HUES64 (cell line): ENCODE measurements at regions not wholly inside any gene's neighbourhood (a gene's known extent, or its start where the extent isn't known, plus 50 kb on each side); places are given as distances from the start of the nearest gene placed in this dataset.

Experiments used
- H3K27ac ChIP-seq: 2 replicates; pipeline ENCODE4 v1.7.0; 2013; ENCODE audit warnings: low read depth, low read length, inconsistent platforms
- H3K27me3 ChIP-seq: 2 replicates; pipeline ENCODE4 v1.6.1; 2013; ENCODE audit warnings: mild to moderate bottlenecking, low read length; ENCODE audit not compliant: insufficient read depth
- H3K36me3 ChIP-seq: 2 replicates; pipeline ENCODE4 v1.6.1; 2013; ENCODE audit warnings: mild to moderate bottlenecking, low read length; ENCODE audit not compliant: insufficient read depth
- H3K4me1 ChIP-seq: 2 replicates; pipeline ENCODE4 v1.6.1; 2013; ENCODE audit warnings: mild to moderate bottlenecking, low read length, moderate library complexity; ENCODE audit not compliant: insufficient read depth
- H3K4me3 ChIP-seq: 2 replicates; pipeline ENCODE4 v1.5.1; 2013; ENCODE audit warnings: mild to moderate bottlenecking, low read length, moderate library complexity
- H3K9ac ChIP-seq: 2 replicates; pipeline ENCODE4 v1.6.1; 2013; ENCODE audit warnings: mild to moderate bottlenecking, low read depth, low read length
- H3K9me3 ChIP-seq: 2 replicates; pipeline ENCODE4 v1.6.1; 2013; ENCODE audit warnings: low read depth, low read length; ENCODE audit not compliant: insufficient read depth
- WGBS: fragments of 150-250, 120-280 bp; methylation state at CpG from one replicate; pipeline ENCODE4 v1.1.7; 2013; ENCODE audit warnings: missing lambda C conversion rate; 5-methylcytosine and 5-hydroxymethylcytosine counted together

- H3K36me3 ChIP-seq: peaks cover 15% of the 10 kb centered on the region
- H3K4me1 ChIP-seq: peaks cover 30% of the 10 kb centered on the region
- H3K4me3 ChIP-seq: no peak overlapping the region
- WGBS: 79% methylated on average over 3 of the region's 3 CpGs
- H3K27ac ChIP-seq: no peak overlapping the region
- H3K27me3 ChIP-seq: peaks cover 5% of the 10 kb centered on the region; the same call in 1 of the 2 replicates
- H3K9ac ChIP-seq: no peak overlapping the region
- no peaks in the 10 kb centered on the region for H3K9me3 ChIP-seq
These were observed 101.5 kb upstream of the CDH11 start for GRCh38 chr16:65223335-65223734.

- Histone ChIP-seq H3K9me3 (no peaks in the 10 kb centered on the region), H3K27me3 (peaks cover 10% of the 10 kb centered on the region; the same call in 1 of the 2 replicates), H3K4me1 (peaks cover 30% of the 10 kb centered on the region), H3K9ac (no peak overlapping the region), H3K4me3 (no peak overlapping the region), H3K27ac (no peak overlapping the region), H3K36me3 (peaks cover 7% of the 10 kb centered on the region)
- WGBS: 93% methylated on average over 6 of the region's 6 CpGs
These were observed 100.7 kb upstream of the CDH11 start for GRCh38 chr16:65222536-65222935.

- Histone ChIP-seq H3K4me3 (no peak overlapping the region), H3K27me3 (peaks cover 10% of the 10 kb centered on the region; the same call in 1 of the 2 replicates), H3K36me3 (0 out of 2 replicates have a peak, but pooled peaks cover 2% of the 10 kb centered on the region), H3K4me1 (peaks cover 30% of the 10 kb centered on the region), H3K9me3 (no peaks in the 10 kb centered on the region), H3K27ac (no peak overlapping the region), H3K9ac (no peak overlapping the region)
- 77% methylated on average over 1 of the region's 1 CpG for WGBS
These were observed 100.2 kb upstream of the CDH11 start for GRCh38 chr16:65222049-65222448.

GRCh38 chr16:65219786-65220185 is 97.9 kb upstream of the CDH11 start:
- Histone ChIP-seq H3K27ac (no peak overlapping the region), H3K36me3 (no peaks in the 10 kb centered on the region), H3K9ac (no peak overlapping the region), H3K27me3 (peaks cover 10% of the 10 kb centered on the region; the same call in 1 of the 2 replicates), H3K4me1 (peaks cover 19% of the 10 kb centered on the region), H3K9me3 (no peaks in the 10 kb centered on the region), H3K4me3 (no peak overlapping the region)
- 97% methylated on average over 1 of the region's 1 CpG for WGBS

- Histone ChIP-seq H3K4me3 (no peak overlapping the region), H3K27me3 (peaks cover 10% of the 10 kb centered on the region; the same call in 1 of the 2 replicates), H3K4me1 (peaks cover 9% of the 10 kb centered on the region), H3K36me3 (no peaks in the 10 kb centered on the region), H3K9ac (no peak overlapping the region), H3K27ac (no peak overlapping the region), H3K9me3 (no peaks in the 10 kb centered on the region)
- WGBS: 46% methylated on average over 3 of the region's 3 CpGs
These were observed 96.5 kb upstream of the CDH11 start for GRCh38 chr16:65218348-65218747.

- Histone ChIP-seq H3K4me3 (no peak overlapping the region), H3K36me3 (no peaks in the 10 kb centered on the region), H3K27ac (no peak overlapping the region), H3K9ac (no peak overlapping the region), H3K4me1 (no peaks in the 10 kb centered on the region), H3K27me3 (peaks cover 7% of the 10 kb centered on the region; the same call in 1 of the 2 replicates), H3K9me3 (no peaks in the 10 kb centered on the region)
- WGBS: 75% methylated on average over 3 of the region's 4 CpGs
These were observed 92.2 kb upstream of the CDH11 start for GRCh38 chr16:65213866-65214595.

- no peaks in the 10 kb centered on the region for H3K4me1 ChIP-seq
- no peaks in the 10 kb centered on the region for H3K9me3 ChIP-seq
- WGBS: 96% methylated on average over 5 of the region's 5 CpGs
- no peak overlapping the region for H3K27ac ChIP-seq
- H3K36me3 ChIP-seq: no peaks in the 10 kb centered on the region
- no peaks in the 10 kb centered on the region; the same call in 1 of the 2 replicates for H3K27me3 ChIP-seq
- no peak overlapping the region for H3K4me3 ChIP-seq
- H3K9ac ChIP-seq: no peak overlapping the region
These were observed 90.9 kb upstream of the CDH11 start for GRCh38 chr16:65212791-65213190.

GRCh38 chr16:65212240-65212639 is 90.4 kb upstream of the CDH11 start:
- no peak overlapping the region for H3K9ac ChIP-seq
- 92% methylated on average over 6 of the region's 6 CpGs for WGBS
- no peak overlapping the region for H3K27ac ChIP-seq
- no peaks in the 10 kb centered on the region for H3K27me3 ChIP-seq
- H3K4me3 ChIP-seq: no peak overlapping the region
- H3K9me3 ChIP-seq: no peaks in the 10 kb centered on the region
- no peaks in the 10 kb centered on the region for H3K4me1 ChIP-seq
- no peaks in the 10 kb centered on the region for H3K36me3 ChIP-seq

GRCh38 chr16:65202461-65202860 is 80.6 kb upstream of the CDH11 start:
- H3K4me1 ChIP-seq: no peaks in the 10 kb centered on the region
- no peaks in the 10 kb centered on the region for H3K36me3 ChIP-seq
- 89% methylated on average over 1 of the region's 1 CpG for WGBS
- H3K9me3 ChIP-seq: no peaks in the 10 kb centered on the region
- H3K27me3 ChIP-seq: no peaks in the 10 kb centered on the region
- H3K27ac ChIP-seq: no peak overlapping the region
- H3K9ac ChIP-seq: no peak overlapping the region
- no peak overlapping the region for H3K4me3 ChIP-seq

GRCh38 chr16:65201511-65201910 is 79.6 kb upstream of the CDH11 start:
- H3K36me3 ChIP-seq: no peaks in the 10 kb centered on the region
- no peak overlapping the region for H3K4me3 ChIP-seq
- no peaks in the 10 kb centered on the region for H3K4me1 ChIP-seq
- WGBS: 93% methylated on average over 8 of the region's 8 CpGs
- H3K27ac ChIP-seq: no peak overlapping the region
- no peaks in the 10 kb centered on the region for H3K9me3 ChIP-seq
- H3K9ac ChIP-seq: no peak overlapping the region
- no peaks in the 10 kb centered on the region for H3K27me3 ChIP-seq

GRCh38 chr16:65200857-65201256 is 79.0 kb upstream of the CDH11 start:
- H3K4me3 ChIP-seq: no peak overlapping the region
- no peaks in the 10 kb centered on the region for H3K27me3 ChIP-seq
- H3K9me3 ChIP-seq: no peaks in the 10 kb centered on the region
- H3K36me3 ChIP-seq: no peaks in the 10 kb centered on the region
- H3K4me1 ChIP-seq: no peaks in the 10 kb centered on the region
- H3K27ac ChIP-seq: no peak overlapping the region
- 95% methylated on average over 5 of the region's 5 CpGs for WGBS
- no peak overlapping the region for H3K9ac ChIP-seq
